HG03378 (cell line): ENCODE measurements at regions not wholly inside any gene's neighbourhood (a gene's known extent, or its start where the extent isn't known, plus 50 kb on each side); places are given as distances from the start of the nearest gene placed in this dataset.
"Not testable (repeated sequence)": the region's sequence is repeated elsewhere in the genome, so short reads cannot be mapped to it uniquely, and the experiment has no call there.

Experiments
- ATAC-seq: cut with Tn5 transposase; IDR thresholded peaks from one replicate; pipeline ENCODE4 v1.9.1; 2021; ENCODE audit warnings: mild to moderate bottlenecking, moderate library complexity; ENCODE audit not compliant: unreplicated experiment

DNA sequence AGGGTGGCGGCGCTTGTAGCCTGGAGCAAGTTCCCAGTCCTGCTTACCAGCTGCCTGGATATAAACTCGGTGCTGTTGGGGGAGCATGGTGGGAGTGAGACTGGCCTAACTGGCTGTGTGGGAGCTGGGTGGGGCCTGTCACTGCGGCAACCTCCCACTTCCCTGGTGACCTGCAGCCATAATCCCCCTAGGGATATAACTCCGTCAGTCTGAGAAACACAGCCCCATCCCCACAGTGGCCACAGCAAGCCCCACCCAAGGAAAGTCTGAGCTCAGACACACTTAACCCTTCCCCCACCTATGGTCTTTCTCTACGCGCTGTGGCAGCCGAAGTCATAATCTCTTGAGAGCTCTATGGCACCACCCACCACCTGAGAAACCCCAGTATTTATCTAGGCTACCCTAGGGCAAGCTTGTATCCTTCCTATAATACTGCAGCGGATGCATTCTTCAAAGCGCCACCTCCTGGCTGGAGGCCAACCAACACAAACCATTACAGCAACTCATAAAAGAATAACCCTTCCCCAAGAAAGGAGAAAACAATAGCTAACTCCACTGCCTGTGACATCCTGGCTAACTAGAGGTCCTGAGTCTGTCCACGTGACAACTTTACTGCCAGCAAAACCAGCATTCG is 57.4 kb downstream of the ZNF648 start:
- ATAC-seq, result no peak

DNA sequence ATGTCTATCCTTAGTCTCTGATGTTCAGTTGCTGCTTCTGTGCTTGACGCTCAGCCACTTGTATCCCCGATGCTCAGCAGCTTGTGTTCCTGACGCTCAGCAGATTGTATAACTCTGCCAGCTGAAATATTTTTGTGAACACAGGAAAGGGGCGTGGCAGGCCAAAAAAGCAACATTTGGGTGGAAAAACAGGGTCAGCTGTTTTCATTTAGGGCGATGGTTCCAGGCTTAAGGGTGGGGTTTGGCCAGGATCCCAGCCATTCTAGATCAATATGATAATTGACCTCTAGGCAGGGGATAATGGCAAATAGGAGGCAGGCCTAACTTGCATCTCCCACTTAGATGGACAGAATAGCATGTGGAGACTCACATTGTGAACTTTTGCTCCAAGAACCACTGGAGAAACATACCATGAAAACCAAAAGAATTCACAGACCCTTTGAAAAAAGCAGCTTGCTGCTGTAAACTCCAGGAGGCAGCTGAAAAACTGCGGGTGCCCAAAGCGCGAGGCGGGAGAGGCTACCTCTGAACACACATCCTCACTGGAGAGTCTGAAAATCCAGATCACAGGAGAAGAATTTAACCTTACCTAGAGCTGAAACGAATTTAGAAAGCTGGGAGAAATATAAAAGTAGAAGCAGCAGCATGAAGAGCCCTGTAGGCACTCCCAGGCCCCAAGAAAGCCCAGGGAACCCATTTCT is 58.3 kb downstream of the ZNF648 start:
- no peak for ATAC-seq

DNA sequence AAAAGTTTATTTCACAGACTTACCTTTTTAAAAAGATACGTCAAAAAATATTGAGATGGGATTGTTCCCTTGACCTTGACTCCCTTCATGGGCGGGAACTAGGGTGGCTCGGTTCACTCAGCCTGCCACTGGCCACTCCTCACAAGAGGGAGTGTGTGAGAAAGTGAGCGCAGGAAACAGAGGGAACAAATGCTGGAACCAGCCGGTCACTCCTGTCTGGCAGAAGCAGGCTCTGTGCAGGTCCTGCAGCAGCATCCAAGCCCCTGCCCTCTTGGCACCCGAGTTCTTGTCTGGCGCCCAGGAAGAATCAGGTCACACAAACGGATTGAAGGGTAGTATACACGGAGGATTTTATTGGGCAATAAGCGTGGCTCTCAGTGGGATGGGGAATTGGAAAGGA is 58.9 kb downstream of the ZNF648 start:
- no peak for ATAC-seq

DNA sequence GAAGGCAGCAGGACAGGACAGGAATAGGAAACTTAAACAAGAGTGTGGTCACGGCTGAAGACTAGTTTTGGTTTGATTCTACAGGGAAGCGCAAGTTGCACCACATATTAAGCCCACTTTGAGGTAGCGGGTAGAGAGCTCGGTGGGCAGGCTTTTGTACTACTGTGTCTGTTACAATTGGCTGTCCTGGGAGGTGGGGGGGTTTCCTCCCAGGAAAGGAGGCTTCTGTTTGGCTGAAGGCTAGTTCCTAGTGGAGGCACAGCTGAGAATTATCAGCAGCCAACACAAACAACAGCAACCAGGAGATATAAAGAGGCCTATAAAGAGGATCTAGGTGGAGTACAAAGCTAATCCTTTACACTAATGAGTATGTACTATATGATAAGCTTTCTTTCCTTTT is 62.7 kb downstream of the ZNF648 start:
- no peak for ATAC-seq

DNA sequence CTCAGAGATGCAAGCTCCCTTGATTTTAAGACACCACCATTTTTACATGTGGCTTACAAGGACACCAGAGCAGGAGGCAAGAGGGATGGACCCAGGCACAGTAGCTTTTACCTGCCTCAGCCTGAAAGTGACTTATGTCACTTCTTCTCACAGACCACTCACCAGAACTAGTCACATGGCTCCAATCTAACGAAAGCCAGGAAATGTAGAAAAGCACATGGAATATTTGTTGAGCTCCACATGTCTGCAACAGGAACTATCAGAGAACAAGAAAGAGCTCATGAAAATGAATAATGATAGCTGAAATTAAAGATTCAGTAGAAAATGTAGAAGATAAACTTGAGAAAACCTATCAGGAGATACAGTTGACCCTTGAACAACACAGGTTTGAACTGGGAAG is 69.4 kb downstream of the ZNF648 start:
- ATAC-seq, result no peak

DNA sequence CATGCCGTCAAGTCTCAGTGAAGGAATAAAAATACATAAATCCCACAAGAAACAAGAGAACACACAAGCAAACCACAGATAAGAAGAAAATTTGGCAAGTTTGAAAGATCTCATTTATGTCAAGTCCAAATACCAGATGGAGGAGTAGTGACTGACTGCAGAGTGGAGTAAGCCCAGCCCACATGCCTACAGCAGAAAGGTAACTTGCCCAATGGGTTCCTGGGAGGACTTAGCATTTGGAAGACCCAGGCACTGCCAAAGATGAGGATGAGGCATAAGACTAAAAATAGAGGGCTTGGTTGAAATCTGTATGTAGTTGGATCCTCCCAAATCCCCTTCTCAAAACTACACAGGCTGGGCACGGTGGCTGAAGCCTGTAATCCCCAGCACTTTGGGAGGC is 70.8 kb downstream of the ZNF648 start:
- no peak for ATAC-seq

DNA sequence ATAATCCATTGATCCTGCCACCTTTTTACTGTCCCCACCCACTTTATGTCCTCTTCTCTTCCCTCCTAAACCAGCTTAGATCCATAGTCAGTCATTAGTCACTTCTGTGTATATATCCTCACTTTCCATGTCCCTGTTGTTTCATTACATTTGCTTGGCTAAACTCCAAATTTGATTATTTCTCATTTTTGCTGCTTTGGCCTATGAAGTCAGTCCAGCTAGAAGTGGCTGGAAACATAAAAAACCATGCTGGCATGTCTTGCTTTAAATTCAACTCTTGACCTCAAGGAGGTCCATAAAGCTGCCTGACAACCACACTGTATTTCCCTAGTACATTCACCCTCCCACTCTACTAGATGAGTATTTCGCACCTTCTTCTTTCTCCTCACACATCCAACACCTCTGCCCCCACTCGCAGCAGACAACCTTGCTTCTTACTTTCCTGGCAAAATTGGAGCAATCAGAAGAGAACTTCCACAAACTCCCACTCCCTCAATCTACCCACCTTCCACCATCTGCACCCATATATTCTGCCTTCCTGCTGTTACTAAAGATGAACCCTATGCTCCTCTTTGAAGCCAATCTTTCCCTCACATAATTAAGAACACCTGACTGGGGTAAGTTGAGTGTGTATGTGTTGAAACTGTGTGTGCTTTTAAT is 72.1 kb downstream of the ZNF648 start:
- no peak for ATAC-seq

DNA sequence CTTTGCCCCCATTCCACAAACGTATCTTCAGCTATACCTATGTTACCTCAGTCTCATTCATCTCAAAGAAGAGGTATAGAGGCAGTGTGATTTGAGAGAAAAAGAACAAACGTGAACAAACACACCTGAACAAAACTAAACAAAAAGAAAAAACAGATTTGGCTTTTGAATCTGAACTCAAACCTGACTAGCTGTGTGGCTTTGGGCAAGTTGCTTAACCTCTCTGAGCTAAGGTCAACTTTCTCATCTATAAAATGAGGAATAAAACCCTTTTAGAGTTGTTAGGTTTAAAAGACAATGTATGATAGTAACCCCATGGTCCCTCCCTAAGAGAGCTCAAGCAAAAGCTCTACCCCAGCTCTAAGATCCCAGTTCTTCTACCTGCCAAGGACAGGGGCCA is 73.5 kb downstream of the ZNF648 start:
- ATAC-seq, result no peak

DNA sequence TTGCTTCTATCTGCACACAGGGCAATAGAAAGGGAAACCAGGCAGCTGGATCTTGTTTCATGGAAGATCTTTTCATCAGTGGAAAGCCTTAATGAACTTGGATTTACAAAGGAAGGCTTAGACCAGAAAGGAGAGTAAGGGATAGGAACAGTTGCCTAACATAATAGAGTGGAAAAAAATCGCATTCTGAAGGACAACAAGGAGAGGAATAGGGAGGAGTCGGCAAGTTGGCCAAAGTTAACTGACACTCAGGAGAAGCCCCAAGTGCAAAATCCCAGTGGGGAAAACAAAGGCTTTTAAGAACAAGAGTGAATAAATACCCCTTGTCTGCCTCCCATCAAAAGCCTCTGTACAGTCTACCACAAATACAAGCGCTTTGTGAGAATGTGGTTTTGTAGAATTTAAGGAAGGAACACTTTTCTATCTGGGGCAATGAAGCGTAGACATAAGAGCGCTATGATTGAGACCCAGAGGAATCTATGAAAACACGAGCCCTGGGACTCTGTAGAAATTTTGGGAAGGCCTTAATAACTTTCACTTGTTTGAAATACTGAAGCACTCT is 74.1 kb downstream of the ZNF648 start:
- ATAC-seq, result no peak

DNA sequence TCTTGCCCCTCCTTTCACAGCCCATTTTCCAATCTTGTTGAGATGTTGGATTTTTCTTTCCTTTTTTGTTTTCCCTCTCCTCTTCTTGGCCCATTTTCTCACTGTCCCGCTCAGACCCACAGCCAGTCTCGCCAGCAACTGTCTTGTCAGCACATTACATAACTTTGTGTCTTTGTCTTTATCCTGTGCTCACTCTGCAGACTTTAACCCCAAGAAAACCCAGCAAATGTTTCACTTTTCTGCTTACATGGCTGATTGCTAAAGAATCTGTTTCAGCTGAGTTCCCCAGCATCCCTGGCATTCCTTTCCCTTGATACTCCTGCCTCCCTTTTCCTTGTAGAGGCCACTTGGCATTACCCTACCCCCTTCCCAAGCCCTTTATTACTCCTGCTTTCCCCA is 74.6 kb downstream of the ZNF648 start:
- ATAC-seq, result no peak

DNA sequence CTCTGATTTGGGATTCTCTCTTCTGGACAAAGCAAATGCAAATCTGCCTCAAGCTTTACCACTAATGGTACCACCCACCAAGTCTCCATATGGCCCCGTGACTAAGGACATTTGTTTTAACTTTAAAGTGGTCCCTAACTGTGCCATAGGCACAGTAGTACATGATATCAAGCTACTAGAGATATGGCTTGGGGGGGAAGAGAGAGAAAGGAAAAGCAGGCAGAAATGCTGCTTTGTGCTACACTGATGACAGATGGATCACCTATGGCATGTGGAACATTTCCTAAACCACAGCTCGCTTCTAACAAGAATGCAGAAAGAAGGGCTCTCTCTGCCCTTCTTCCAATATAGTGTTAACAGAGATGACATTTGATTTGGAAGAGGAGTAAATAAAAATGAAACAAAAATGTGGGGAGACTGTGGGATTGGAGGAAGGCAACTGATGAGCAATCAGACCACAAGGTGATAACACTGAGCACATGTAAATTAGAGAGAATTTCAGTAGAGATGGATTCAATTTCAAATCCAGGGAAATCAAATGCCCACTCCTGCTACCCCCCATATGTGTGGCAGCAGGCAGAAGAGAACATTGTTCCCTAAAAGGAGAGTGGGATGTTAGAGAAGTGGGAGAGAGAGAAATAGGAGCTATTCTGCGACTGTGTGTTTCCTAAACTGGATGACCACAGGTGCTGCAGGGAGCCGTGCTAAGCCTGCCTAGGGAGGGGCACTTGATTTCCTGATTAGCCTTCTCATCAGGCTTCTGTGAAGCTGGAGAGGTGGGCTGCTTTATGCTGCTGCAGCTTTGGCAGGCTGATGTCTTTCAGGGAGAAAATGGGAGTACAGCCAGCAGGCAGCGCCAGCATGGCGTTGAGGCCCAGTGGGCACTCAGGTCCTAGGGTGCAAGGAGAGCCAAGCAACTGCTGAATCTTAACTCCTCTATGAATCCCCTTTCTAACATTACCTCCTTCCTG is 75.3 kb downstream of the ZNF648 start:
- no peak for ATAC-seq

DNA sequence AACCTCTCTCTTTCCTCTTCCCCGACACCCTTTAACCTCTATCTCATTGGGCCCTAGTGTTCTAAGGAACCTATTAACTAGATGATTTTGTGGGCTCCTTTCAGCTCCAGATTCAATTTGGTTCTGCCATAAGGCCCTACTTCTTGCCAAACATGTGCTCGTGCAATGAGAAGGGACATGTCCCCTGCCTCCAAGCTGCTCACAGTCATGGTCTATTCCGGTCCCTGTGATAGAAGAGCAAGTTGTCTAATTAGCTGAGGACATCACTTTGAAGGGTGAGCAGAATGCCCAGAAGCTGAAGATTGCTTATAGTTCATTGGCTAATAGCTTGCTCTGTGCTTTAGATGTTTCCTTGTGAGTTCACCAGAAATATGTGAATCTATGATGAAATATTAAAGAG is 76.2 kb downstream of the ZNF648 start:
- no peak for ATAC-seq

DNA sequence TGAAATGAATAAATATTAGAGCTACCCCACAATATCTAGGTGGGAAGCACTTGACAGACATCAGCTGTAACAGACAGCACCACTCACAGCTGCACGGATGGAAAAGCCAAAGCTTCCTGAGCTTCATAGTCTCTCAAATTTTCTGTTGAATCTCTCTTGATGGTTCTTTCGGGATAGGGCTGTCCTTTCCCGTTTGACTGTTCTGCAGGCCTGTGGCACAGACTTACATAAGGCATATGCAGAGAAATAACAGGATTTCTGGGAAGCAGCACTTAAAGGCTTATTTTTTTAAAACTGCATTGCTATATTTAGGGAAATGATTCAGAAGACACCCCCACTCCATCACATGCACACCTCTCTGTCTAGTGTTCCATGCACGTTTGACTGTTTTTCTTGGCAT is 77.5 kb downstream of the ZNF648 start:
- no peak for ATAC-seq

DNA sequence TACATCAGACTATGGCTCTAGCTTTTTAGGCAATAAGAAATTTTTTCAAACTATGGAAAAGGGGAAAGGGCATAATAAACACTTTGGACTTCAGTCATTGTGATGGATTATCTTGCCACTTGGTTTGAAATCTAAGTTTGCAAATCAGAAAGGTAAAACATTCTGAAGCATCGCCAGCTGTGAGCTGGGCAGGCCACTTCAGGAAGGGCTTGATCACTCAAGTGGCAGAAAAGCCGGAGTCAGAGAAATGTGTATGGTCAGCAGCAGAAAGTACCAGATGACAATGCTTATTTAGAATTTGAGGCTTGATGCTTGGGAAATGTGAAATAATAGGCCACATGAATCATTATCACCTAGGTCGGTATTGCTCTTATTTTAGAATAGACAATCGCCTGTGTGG is 79.7 kb downstream of the ZNF648 start:
- ATAC-seq, result no peak

DNA sequence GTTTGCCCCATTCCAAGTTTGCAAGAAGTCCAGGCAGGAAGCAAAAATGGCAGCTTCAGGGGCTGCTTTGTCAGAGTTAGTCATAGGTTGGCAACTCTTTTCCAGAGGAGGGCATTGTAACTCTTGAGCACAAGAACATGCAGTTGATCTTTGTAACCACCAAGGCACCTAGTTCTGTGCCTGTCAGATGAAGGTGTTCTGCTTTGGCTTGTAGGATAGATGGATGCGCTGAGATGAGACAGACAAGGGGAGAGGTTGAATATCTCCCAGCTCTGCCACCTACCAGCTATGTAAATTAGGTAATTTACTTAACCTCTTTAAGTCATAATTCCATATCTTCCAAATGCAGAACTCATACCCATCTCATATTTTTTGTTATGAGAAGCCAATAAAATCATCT is 89.3 kb downstream of the ZNF648 start:
- no peak for ATAC-seq

DNA sequence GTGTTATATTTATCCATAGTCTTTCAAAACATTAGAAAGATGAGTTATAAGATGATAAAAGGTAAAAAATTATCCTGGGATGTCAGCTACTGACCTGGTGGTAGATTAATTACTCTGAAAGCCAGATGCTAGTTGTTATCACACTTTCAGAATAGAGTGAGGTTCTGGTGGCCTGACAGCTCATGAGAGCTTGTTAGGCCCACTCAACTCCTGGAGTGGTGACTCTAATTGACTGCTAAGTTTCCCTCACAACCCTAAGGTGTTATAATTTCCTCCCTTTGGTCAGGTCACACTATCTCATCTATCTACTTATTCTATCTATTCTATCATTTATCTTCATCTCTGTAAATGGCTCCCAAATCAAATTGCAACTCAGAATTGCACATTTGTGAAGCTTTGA is 90.1 kb downstream of the ZNF648 start:
- no peak for ATAC-seq

DNA sequence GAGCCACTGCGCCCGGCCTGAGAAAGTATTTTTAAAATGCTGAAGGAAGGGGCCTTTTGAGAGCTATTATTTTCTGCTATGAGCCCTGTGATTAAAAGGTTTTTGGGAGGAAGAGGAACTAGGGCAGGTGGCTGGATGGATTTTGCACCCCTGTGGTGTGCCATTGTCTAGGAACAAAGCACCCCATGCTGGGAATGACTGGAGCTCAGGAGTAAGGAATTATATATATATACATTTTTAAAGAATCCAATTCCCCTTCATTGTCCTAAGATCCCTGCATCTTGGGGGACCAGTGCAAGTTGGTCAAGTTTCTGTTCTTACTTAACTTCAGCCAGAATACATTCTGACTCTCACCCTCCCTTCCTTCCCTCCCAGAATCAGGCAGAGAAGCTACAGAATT is 91.6 kb downstream of the ZNF648 start:
- ATAC-seq, result no peak

DNA sequence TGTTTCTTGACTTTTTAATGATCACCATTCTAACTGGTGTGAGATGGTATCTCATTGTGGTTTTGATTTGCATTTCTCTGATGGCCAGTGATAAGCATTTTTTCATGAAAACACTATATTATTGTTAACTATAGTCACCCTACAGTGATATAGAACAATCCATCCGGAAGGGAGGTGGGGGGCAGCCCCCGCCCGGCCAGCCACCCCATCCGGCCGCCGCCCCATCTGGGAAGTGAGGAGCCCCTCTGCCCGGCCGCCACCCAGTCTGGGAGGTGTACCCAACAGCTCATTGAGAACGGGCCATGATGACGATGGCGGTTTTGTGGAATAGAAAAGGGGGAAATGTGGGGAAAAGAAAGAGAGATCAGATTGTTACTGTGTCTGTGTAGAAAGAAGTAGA is 106.8 kb downstream of the ZNF648 start:
- not testable (repeated sequence) for ATAC-seq

DNA sequence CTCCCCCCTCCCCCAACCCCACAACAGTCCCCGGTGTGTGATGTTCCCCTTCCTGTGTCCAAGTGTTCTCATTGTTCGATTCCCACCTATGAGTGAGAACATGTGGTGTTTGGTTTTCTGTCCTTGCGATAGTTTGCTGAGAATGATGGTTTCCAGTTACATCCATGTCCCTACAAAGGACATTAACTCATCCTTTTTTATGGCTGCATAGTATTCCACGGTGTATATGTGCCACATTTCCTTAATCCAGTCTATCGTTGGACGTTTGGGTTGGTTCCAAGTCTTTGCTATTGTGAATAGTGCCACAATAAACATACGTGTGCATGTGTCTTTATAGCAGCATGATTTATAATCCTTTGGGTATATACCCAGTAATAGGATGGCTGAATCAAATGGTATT is 107.3 kb downstream of the ZNF648 start:
- not testable (repeated sequence) for ATAC-seq

DNA sequence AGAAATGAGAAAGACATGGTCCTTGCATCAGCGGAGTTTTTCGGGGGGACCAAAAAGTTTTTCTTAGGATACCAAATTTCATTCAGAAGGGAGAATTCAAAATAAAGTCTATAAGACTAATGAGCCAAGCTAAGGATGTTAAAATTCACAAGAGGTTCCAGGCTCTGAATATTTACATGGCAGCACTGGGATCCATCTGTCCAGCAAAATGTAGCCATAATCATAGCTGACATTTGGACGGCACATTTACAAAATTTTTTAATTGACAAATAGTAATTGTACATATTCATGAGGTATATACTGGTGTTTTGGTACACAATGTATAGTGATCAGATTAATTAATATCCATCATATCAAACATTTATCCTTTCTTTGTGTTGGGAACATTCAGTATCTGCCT is 107.9 kb downstream of the ZNF648 start:
- ATAC-seq, result no peak

DNA sequence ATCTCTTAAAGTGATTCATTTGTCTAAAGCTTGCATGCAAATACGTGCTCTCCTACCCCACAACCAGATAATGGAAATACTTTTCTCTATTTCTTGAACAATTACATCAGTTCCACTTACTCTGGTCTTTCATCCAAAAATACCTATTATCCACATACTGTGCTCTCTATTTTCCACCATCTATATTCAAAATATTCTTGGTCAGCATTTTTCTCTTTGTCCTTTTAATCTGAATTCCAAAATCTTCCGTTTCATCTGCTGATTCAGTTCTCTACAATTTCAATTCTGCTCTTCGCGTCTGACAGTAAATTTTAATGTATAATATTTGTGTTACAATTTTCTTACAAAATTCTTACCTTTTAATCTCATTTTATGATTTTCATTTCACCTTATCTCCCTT is 110.3 kb downstream of the ZNF648 start:
- ATAC-seq, result no peak
